GM19372 (cell line): ENCODE measurements at regions not wholly inside any gene's neighbourhood (a gene's known extent, or its start where the extent isn't known, plus 50 kb on each side); places are given as distances from the start of the nearest gene placed in this dataset.
"Not testable (repeated sequence)": the region's sequence is repeated elsewhere in the genome, so short reads cannot be mapped to it uniquely, and the experiment has no call there.

Source experiments
- ATAC-seq: cut with Tn5 transposase; IDR thresholded peaks from one replicate; pipeline ENCODE4 v1.9.1; 2021; ENCODE audit warnings: mild to moderate bottlenecking, low read depth, moderate library complexity; ENCODE audit not compliant: unreplicated experiment

DNA sequence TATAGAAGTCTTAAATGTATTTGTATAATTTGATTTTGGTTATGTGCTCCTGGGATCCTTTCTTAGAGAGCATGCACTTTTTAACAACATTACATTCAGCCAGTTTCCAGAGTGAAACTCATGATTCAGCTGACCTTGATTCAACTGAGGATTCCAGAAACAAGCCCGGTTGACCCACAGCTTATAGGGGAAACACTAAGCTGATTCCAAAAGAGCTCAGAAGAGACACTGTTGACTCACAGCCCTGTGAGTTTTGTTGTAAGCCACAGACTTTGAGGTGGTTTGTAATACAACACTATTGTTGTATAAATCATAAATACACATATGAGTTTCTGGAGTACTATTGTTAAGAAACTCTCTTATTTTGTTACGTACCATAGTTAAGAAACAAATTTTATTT, 133.8 kb upstream of the MGAT4C start:
- ATAC-seq: no peak

DNA sequence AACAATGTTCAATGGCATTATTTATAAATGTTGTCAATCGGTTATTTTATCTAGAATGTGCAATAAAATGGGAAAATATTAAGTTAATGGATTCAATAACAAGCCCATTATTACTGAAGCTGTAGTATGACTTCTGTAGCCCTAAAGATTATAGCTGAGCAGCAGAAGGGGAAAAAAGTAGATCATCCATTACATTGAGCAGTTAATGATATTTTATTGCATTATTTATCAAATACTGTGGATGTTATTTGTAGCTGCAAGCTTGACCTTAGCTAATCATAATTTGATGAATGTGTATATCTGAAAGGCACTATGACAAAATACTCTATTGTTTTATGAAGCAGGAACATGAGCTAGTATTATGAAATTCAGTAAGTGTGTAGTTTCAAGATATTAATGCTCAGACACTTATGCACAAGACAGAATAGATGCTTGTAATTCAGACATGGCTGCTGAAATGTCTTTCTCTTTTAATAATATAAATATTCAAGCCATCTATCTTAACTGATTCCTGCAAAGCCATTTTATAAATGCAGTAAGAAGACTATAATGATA, 131.5 kb upstream of the MGAT4C start:
- no peak for ATAC-seq

DNA sequence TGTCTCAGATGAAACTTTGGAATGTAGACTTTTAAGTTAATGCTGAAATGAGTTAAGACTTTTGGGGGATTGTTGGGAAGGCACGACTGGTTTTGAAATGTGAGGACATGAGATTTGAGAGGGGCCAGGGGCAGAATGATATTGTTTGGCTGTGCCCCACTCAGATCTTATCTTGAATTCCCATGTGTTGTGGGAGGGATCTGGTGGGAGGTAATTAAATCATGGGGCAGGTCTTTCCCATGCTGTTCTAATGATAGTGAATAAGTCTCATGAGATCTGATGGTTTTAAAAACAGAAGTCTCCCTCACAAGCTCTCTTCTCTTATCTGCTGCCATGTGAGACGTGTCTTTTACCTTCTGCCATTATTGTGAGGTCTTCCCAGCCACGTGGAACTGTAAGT, 127.6 kb upstream of the MGAT4C start:
- not testable (repeated sequence) for ATAC-seq

DNA sequence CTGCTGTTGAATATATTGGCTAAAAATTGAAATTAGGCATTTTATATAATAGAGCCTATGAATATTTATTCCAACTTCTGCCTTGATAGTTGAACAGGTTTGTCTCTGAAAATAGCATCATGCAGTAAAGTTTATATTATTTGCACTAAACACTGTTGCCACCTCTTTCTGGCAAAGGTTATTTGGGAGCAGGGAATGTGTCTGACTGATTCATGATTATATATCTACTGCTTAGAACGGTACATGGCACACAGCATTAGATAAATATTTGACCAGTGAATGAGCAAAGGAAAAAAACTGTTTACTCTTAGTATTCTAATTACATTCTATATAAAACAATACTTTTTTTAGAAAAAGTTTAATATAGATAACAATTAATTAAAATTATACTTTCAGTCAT, 123.1 kb upstream of the MGAT4C start:
- ATAC-seq: no peak

DNA sequence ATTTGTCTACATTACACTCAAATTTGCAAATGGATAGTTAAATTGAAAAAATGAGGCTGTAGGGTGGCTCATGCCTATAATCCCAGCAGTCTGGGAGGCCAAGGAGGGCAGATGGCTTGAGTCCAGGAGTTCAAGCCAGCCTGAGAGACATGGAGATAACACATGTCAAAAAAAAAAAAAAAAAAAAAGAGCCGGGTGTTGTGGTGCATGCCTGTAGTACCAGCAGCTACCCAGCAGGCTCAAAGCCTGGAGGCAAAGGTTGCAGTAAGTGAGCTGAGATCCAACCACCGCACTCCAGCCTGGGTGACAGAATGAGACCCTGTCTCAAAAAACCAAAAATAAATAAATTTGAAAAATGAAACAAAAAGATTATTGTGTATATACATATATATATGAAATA, 119.9 kb upstream of the MGAT4C start:
- no peak for ATAC-seq

DNA sequence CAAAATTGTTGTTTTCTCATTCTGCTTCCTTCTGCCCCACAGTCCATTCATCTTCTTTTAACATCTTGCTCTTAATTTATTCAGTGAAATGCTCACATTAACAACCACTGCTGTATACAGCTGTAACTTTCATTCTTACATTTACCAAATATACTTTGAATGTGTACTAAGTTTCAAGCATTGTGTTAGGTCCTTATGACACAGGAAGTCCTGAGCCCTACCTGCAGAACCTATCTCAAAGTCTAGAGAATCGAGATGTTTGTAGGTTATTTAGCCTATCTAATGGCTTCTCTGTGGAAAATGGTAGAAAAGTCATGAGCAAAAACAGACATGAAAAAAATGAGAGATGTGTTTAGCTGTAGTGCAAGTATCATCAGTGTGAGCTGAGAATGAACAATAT, 117.6 kb upstream of the MGAT4C start:
- ATAC-seq: no peak

DNA sequence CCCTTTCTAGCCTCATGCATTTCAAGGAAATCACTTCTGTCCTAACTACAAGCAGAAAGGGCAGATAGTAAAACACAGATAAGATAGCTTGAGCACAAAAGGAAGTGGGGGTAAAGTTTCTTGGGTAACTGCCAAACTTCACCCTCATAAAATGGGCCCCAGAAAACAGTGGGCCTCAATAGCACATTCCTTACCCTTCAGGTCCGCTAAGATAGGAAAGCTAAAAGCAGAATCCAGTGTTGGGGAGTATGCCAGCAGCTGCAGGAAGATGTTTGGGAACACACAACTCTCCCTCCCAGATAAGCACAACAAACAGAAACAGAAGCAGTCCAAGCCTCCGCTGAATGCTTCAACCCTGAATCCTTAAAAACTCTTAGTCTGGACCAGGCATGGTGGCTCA, 110.9 kb upstream of the MGAT4C start:
- no peak for ATAC-seq

DNA sequence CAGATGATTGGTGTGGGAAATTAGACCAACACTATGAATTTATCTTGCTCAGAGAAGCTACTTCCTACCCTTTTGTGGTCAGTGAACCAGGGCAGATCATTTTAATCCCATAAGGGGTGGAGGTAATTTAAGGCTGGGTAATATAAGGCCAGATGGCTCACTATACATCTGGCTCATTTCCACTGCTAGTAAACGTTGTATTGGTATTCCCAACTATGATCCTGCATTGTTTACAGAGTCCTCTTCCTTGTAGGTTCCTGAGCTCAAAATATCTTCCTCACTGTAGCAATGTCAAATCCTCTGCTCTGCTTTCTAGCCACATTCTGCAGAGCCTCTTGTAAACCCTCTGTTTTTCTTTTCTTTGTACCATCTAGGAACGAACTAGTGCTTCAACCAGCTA, 93.0 kb upstream of the MGAT4C start:
- ATAC-seq: no peak

DNA sequence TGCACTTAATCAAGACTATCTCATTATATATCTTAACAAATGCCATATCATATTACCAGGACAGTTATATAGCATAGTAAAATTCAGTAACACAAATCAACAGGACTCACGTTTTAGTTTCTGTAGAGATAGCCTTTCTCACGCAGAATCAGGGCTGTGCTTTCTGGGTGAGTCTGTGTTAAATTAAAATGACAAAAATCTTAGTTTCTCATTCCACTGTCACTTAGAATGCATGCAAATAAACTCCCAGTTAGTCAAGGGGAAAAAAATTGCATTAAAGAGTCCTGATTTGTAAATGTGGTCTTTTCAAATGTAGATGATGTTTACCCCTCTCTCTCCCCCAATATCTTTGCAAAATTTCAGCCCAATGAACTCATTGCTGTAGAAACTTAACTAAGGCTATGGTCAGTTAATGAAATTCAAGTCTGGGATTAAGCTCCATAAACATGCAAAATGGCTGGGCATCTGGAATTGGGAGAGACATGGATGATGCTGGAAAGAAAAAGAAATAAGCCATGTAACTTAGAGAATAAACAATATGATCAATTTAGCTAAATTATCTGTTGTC, 77.8 kb upstream of the MGAT4C start:
- no peak for ATAC-seq

DNA sequence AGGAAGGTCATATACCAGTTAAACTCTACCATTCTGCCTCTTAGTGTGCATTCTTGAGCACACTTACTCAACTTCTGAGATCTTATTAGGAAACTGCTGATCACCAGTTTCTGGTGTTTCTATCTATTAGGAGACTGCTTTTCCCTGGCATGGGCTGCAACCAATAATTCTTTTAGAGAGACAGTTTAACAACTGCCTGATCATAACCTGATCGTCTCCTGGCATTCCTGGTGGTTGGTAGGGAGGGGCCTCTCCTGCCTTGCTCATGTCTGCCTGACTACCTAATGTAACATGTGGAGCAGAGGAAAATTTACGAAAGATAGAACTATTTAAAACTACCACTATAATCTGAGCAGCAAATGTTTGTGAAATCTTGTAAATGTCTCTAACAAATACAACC, 75.3 kb upstream of the MGAT4C start:
- no peak for ATAC-seq

DNA sequence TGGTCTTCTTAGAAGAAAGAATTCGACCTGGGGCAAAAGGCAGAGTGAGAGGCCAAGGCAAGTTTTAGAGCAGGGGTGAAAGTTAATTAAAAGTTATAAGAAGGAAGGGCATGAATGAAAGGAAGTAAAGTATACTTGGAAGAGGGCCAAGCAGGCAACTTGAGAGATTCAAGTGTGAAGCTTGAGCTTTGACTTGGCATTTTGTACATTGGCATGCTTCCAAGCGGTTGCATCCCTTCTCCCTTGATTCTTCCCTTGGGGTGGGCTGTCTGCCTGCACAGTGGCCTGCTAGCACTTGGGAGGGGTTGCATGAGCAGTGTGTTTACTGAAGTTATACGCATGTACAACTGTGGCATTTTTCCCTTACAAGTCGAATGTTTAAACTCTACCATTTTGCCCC, 74.8 kb upstream of the MGAT4C start:
- ATAC-seq: no peak

DNA sequence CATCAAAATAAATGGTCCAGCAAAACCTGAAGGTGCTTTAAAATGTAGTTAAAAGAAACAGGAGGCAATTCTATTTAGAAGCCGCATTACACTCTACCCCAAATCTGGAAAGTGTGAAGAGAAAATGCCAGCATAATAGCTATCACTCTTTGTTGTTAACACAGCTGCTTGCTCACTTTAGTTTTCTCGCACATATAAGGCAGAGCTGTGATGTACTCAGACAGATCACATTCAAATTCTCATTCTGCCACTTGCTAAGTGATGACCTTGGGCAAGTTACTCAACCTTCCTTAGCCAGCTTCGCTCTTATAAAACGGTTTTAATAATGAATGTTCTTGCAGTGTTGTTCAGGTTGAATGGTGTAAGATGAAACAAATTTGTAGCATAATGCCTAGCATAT, 56.0 kb upstream of the MGAT4C start:
- ATAC-seq: no peak
